GM21619 (cell line): ENCODE measurements at regions not wholly inside any gene's neighbourhood (a gene's known extent, or its start where the extent isn't known, plus 50 kb on each side); places are given as distances from the start of the nearest gene placed in this dataset.
"Not testable (repeated sequence)": the region's sequence is repeated elsewhere in the genome, so short reads cannot be mapped to it uniquely, and the experiment has no call there.

Experiments
- ATAC-seq: cut with Tn5 transposase; IDR thresholded peaks from one replicate; pipeline ENCODE4 v1.9.1; 2021; ENCODE audit not compliant: unreplicated experiment

DNA sequence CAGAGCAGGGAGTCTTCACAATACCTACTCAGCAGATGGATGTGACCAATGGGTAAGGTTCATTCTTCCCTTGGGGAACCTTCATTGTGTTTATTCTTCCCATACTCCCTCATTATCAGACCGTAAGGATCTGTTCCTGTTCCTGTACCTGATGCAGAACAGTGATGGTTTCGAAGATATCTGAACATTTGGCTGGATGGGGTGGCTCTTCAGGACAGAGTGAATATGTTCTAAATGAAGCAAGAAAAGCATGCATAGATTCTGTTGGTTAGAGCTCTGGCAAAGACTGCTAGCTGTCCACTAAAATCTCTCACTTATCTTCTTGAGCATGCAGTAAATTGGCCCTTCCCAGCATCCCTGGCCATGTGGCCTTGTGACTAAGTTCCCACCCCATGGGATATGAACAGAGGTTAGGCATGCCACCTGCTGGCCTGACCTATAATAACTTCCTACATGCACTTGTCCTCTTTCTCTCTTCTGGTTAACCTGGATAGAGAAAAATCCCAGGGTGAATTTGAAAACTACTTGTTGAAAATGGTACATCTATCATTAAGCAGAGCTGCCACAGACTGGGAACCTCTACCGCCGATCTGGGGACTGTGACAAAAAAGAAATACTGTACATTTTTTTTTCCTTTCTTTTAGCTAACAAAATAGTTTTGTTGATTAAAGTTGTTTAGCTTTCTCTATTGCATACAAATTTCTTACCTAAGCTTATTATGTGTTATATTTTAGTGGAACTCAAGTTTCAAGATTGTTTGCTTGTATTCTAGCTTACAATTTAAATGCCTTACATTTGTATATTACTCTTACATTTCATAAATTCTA is 60.0 kb upstream of the BANK1 start:
- peak; percentile 94 for ATAC-seq

DNA sequence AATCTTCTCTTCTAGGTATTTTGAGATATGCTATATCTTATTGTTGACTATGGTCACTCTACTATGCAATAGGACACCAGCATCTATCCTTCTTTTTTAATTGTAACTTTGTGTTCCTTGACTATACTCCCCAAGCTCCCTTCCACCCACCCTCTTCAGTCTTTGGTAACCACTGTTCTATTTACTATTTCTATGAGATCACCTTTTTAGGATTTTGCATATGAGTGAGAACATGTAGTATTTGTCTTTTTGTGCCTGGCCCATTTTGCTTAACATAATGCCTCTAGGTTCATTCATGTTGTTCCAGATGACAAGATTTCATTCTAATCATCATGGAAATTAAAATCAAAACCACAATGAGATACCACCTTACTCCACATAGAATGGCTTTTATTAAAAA is 63.3 kb upstream of the BANK1 start:
- ATAC-seq: no peak

DNA sequence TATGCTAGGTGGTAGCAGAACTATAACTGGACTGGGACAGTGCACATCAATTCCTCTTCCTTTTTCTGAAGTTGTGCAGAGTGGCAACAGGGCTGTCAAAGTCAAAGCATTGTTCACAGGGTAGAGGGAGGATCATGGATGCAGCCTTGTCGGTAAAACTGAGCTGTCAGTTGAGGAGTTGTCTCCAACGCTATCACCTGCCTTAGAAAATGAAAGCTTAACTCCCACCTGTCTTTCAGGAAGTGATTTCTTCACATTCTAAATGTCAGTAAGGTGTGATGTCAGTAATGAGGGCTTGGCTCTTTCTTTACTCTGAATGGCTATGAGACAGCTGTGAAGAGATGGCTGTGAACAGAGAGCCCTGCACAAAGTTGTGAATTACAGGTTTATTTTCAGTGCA is 66.4 kb upstream of the BANK1 start:
- ATAC-seq: peak; percentile 75

- no peak for ATAC-seq
These were observed 71.7 kb upstream of the BANK1 start for GRCh38 chr4:101718810-101719209.

DNA sequence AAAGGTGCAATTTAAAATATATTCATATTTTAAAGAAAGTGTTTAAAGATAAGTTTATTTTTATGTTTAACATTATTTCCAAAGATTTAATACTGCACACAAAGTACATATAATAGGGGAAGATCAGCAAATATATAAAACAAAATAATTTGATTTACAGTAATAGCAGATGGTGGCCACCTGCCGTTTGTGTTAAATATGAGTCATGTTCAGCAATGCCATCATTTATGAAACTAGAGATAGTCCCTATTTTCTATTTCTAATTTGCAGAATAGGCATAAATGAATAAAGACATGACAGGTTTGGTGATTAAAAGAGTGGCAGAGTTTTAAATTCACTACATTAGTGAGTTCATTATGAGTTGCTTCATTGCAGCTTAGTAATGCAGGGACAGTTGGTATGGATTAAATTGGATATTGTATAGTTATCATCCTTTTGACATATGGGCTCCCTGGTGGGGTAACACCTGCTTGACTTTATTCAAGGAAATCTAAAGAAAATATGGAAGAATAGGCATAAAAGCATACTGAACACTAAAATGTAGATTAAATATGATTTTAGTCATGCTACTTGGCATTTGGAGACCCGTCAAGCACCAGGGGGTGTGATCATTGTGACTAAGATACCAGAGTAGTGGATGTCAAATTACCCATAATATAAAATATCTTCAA is 78.8 kb upstream of the BANK1 start:
- no peak for ATAC-seq

DNA sequence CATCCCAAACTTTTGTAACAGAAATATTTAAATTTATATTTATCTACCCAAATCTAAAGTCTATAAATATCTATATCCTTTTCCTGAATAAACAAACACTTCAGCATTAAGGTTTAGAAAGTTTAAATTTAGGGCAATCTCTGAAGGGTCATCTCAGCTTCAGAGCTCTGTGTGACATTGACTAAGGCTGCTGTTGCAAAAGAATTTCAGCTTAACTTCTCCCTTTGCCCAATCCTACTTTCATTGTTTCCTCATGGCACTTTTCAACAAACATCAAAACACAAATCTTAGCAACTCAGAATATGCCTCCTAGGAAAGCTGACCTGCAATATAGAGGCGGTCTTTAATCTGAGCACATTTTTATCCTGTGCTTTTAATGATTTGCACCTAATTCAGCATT is 79.7 kb upstream of the BANK1 start:
- no peak for ATAC-seq

- no peak for ATAC-seq
These were observed 82.1 kb upstream of the BANK1 start for GRCh38 chr4:101708293-101709039.

GRCh38 chr4:101707596-101707995 is 82.9 kb upstream of the BANK1 start:
- ATAC-seq: no peak

DNA sequence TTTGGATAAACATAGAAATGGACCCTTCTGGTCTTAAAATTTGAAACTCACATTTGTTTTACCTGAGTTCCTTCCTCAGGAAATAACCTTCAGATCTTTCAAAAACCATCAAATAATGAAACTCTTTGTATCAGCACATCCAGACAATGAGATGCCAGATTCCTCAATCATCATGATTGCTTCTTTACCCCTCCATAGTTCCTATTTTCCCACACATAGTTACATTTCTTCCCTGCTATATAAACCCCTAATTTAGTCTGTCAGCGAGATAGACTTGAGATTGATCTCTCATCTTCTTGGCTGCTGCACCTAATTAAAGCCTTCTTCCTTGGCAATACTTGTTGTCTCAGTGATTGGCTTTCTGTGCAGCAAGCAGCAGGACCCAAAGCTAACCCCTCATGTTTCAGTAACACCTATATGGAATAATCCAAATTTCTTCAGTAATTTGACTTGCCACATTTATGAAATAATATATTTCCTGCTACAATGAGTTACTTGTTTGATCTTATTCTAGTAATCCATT is 83.9 kb upstream of the BANK1 start:
- ATAC-seq: no peak

GRCh38 chr4:101701551-101701950 is 89.0 kb upstream of the BANK1 start:
- no peak for ATAC-seq

GRCh38 chr4:101699441-101700124 is 90.9 kb upstream of the BANK1 start:
- no peak for ATAC-seq

DNA sequence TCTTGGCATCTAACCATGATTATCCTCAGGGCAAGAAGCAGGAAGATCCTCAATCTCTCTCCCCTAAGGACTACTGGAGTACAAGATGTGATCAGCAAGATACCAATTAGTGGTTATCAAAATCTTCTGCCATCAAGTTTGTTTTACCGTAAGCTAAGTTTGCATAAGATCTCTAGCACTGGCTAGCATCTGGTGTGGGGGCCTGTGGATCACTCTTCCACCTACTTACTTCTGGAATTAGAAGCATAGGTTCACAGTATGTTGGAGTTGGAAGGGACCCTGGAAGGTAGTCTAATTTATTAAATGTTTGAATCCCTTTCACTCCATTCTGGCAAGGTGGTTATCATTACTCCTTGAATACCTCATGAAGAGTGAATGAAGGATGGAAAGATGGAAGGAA is 93.3 kb upstream of the BANK1 start:
- no peak for ATAC-seq

DNA sequence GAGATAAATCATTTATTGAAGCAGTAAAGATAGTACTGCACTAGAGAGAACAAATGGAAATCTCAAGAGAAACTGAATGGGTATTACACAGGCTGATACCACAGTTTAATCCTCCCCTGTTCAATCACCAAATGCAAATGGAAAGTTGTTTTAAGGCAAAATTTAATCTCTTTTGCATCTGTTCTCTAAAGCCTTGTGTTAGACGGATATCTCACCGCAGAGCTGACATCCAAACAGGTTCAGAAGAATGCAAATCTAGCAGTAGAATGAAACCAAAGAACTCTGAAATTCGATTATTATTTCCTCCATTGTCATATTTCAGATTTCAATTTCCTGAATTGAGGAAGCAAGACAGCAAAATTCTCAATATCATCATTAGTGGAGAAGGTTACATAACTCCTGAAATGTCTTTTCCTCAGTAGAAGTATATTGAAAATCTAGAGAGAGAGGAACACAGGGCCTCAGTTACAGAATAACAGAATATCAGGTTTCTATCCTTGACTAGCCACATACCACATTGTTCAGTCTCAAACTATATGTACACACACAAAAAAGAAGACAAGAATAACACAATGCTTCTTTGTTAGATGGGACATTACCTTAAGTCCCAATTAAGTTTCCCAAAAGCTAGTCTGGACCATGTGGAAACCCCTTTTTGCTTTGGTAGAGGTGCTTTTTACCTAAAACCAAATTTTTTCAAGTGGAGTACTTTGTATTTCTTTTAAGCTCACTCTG is 94.1 kb upstream of the BANK1 start:
- no peak for ATAC-seq

DNA sequence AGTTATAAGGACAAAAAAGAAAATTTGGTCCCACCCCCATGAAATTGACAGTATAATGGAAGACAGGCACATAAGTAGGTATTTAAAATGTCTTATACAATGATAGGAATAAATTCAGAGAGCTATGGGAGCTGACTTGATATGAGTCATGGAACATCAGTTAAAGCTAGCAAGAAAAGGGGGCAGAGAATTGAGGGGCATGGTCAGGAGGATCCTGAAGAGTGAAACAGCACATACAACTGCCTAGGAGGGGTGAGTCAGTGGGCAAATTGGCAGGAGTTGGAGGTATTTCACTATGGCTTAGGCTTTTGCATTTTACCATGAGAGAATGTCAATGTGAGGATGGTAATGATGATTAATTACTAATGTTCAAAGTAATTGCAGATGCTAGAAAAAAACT is 95.4 kb upstream of the BANK1 start:
- no peak for ATAC-seq

DNA sequence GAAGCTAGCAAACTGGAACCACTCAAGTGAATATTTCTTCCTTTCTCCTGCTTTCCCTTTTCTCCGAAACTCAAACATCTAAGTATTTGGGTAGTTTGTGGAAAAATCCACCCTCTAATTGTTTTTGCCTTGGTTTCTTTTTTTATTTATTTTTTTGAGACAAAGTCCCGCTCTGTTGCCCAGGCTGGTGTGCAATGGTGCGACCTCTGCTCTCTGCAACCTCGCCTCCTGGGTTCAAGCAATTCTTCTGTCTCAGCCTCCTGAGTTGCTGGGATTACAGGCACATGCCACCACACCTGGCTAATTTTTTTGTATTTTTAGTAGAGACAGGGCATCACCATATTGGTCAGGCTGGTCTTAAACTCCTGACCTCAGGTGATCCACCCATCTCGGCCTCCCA is 96.1 kb upstream of the BANK1 start:
- not testable (repeated sequence) for ATAC-seq

DNA sequence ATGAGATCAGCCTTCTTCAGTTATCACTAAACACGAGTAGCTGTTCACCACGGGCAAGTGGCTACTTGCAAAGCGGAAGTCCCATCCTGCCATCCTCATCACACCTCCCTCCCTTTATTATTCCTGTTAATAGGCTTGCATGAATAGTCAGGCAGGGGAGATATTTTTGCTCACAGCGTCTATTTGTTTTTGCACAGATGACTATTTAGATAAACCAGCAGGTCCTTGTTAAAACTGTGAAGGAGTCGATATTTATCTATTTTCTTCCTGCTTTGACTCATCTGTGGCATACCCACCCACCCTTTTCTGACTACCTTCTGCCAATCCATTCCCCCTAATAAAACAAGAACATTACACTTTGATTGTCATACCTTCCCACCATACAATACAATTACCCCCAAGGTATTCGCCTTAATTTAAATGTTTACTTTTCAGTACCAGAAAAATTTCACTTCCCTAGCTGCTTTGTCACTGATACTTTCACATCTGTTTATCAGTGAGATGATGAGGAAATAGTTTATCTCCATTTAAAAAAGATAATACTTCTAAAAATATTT is 96.6 kb upstream of the BANK1 start:
- peak; percentile 58 for ATAC-seq

- no peak for ATAC-seq
These were observed 101.3 kb upstream of the BANK1 start for GRCh38 chr4:101689220-101689619.

- no peak for ATAC-seq
These were observed 105.4 kb upstream of the BANK1 start for GRCh38 chr4:101685126-101685525.

DNA sequence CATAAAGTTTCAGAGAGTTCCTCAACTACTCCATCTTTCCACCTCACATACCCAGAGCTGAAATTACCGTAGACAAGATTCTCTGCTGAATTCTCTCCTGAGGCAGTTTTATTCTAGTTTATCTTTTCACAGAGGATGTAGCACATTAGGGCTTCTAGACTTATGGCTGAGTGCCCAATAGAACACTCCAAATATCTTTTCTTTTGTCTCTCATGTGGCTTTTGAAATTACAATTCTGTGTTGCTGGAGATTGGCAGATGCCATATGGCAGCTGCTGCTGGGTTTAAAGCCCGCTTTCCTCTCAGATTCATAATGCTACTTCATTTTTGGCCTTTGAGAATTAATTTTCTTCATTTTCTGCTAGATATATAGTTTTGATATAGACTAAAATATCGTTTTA is 107.6 kb upstream of the BANK1 start:
- ATAC-seq: no peak

DNA sequence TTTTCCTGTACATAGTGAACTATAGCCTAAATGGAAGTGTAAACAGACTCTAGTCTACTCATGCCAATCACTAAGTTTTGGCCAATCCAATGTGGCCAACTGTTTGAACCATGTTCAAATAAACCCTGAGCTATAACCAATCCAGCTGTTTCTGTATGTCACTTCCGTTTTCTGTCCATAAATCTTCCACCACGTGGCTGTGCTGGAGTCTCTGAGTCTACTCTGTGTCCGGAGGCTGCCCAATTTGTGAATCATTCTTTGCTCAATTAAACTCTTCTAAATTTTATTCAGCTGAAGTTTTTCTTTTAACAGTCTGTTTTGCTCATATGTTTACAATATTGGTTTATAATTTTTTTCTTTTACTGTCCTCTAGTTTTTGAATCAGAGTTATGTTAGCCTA is 112.3 kb upstream of the BANK1 start:
- ATAC-seq: no peak
